H1 (cell line): ENCODE measurements at regions not wholly inside any gene's neighbourhood (a gene's known extent, or its start where the extent isn't known, plus 50 kb on each side); places are given as distances from the start of the nearest gene placed in this dataset.

Experiments used
- CTCF ChIA-PET: fragments of 300-600 bp; sonication (Branson Sonifier 250); formaldehyde crosslinking; loops from one replicate; lab custom pipeline; 2021; ENCODE audit not compliant: partially characterized antibody; lab: Charles Lee
- POLR2A ChIA-PET: fragments of 300-600 bp; sonication (Branson Sonifier 250); formaldehyde crosslinking; loops from one replicate; lab custom pipeline; 2021; ENCODE audit warnings: inconsistent platforms; ENCODE audit not compliant: partially characterized antibody; lab: Charles Lee
- DNase-seq, 2 experiments: peaks; one replicate each; pipeline versions ENCODE4 v3.0.0 to v3.0.0-alpha.2; 2010 to 2022; ENCODE audit warnings: low spot score in 2 of 2, low read depth in 1 of 2, mixed read lengths in 1 of 2
- FAIRE-seq: peaks from 2 replicates; lab custom pipeline; 2011; peaks lifted over from hg19 to GRCh38; lab: Jason Lieb, UNC
- H2AFZ ChIP-seq: 2 replicates; pipeline ENCODE4 v1.8.1; 2012; ENCODE audit warnings: low read length, inconsistent platforms
- H2AK5ac ChIP-seq: 2 replicates; pipeline ENCODE4 v1.6.1; 2013; ENCODE audit warnings: low read depth, low read length
- H2BK120ac ChIP-seq: replicated peaks from 2 replicates; pipeline ENCODE3; 2013; ENCODE audit warnings: low read depth, low read length, inconsistent platforms
- H2BK12ac ChIP-seq: 2 replicates; pipeline ENCODE4 v1.6.1; 2013; ENCODE audit warnings: low read depth, low read length
- H2BK15ac ChIP-seq: 2 replicates; pipeline ENCODE4 v1.6.1; 2013; ENCODE audit warnings: low read length
- H2BK20ac ChIP-seq: 2 replicates; pipeline ENCODE4 v1.6.1; 2013; ENCODE audit warnings: low read length
- H2BK5ac ChIP-seq: 2 replicates; pipeline ENCODE4 v1.6.1; 2013; ENCODE audit warnings: low read depth, low read length
- H3K14ac ChIP-seq: 2 replicates; pipeline ENCODE4 v1.6.1; 2013; ENCODE audit warnings: inconsistent platforms; ENCODE audit not compliant: insufficient read length
- H3K18ac ChIP-seq: 2 replicates; pipeline ENCODE4 v1.6.1; 2013; ENCODE audit warnings: low read length; ENCODE audit errors: extremely low read depth
- H3K23ac ChIP-seq: 2 replicates; pipeline ENCODE4 v1.6.1; 2013; ENCODE audit warnings: inconsistent platforms; ENCODE audit not compliant: insufficient read length
- H3K23me2 ChIP-seq: 2 replicates; pipeline ENCODE4 v1.6.1; 2013; ENCODE audit warnings: low read depth, low read length
- H3K27ac ChIP-seq: 2 replicates; pipeline ENCODE4 v1.6.1; 2011; ENCODE audit warnings: low read depth, low read length, inconsistent platforms
- H3K27me3 ChIP-seq, 4 experiments: replicated peaks in 1 of 4; 1 replicate in 1 of 4; 2 replicates in 3 of 4; pipeline versions ENCODE4 v1.6.1 to v1.8.1; 2011 to 2013; ENCODE audit warnings: low read length in 3 of 4, mild to moderate bottlenecking in 3 of 4, inconsistent platforms in 2 of 4, mixed read lengths in 2 of 4, moderate library complexity in 1 of 4; ENCODE audit not compliant: control insufficient read depth in 3 of 4, insufficient read depth in 3 of 4; ENCODE audit errors: extremely low read depth in 1 of 4
- H3K36me3 ChIP-seq, 4 experiments: 2 replicates each; pipeline versions ENCODE4 v1.6.1 to v1.8.1; 2011 to 2013; ENCODE audit warnings: mild to moderate bottlenecking in 4 of 4, low read length in 3 of 4, moderate library complexity in 2 of 4, control low read depth in 1 of 4, inconsistent platforms in 1 of 4; ENCODE audit not compliant: insufficient read depth in 4 of 4, control insufficient read depth in 2 of 4
- H3K4ac ChIP-seq: replicated peaks from 2 replicates; pipeline ENCODE3; 2013; ENCODE audit warnings: low read length, low read depth, mixed read lengths, inconsistent platforms; ENCODE audit not compliant: insufficient read length
- H3K4me1 ChIP-seq, 4 experiments: replicated peaks in 1 of 4; 1 replicate in 1 of 4; 2 replicates in 3 of 4; pipeline versions ENCODE4 v1.6.1 to v1.8.1; 2011 to 2013; ENCODE audit warnings: low read length in 3 of 4, inconsistent platforms in 2 of 4, mixed read lengths in 1 of 4; ENCODE audit not compliant: insufficient read depth in 4 of 4, control insufficient read depth in 3 of 4
- H3K4me2 ChIP-seq, 2 experiments: 2 replicates each; pipeline versions ENCODE4 v1.6.1 to v1.8.1; 2011 to 2013; ENCODE audit warnings: low read depth in 2 of 2, low read length in 2 of 2, control low read depth in 1 of 2, inconsistent platforms in 1 of 2, mild to moderate bottlenecking in 1 of 2; ENCODE audit not compliant: insufficient read depth in 1 of 2
- H3K4me3 ChIP-seq, 4 experiments: fragments of 200-600, 300-600 bp in 1 of 4; sonication (generic), shearing (Covaris generic), sonication (Bioruptor Twin) in 1 of 4; 2 replicates each; pipeline versions ENCODE4 v1.5.1 to v1.8.1; 2011 to 2016; ENCODE audit warnings: low read length in 4 of 4, low read depth in 3 of 4, control low read depth in 2 of 4, inconsistent platforms in 2 of 4, mild to moderate bottlenecking in 2 of 4, mixed read lengths in 1 of 4, moderate library complexity in 1 of 4; ENCODE audit not compliant: insufficient read depth in 2 of 4; ENCODE audit errors: extremely low read depth in 1 of 4
- H3K56ac ChIP-seq: replicated peaks from 2 replicates; pipeline ENCODE3; 2013; ENCODE audit warnings: low read depth, mild to moderate bottlenecking, mixed read lengths, low read length, inconsistent platforms; ENCODE audit not compliant: insufficient read length
- H3K79me1 ChIP-seq: 2 replicates; pipeline ENCODE4 v1.6.1; 2013; ENCODE audit warnings: low read depth, low read length, control low read depth
- H3K79me2 ChIP-seq, 2 experiments: 2 replicates each; pipeline versions ENCODE4 v1.6.1 to v1.8.1; 2012 to 2013; ENCODE audit warnings: low read length in 2 of 2, mild to moderate bottlenecking in 2 of 2, inconsistent platforms in 1 of 2; ENCODE audit not compliant: insufficient read depth in 2 of 2, control insufficient read depth in 1 of 2
- H3K9ac ChIP-seq, 4 experiments: replicated peaks in 1 of 4; 1 replicate in 1 of 4; 2 replicates in 3 of 4; pipeline versions ENCODE4 v1.6.1 to v1.8.1; 2011 to 2013; ENCODE audit warnings: low read depth in 3 of 4, low read length in 3 of 4, control low read depth in 2 of 4, mild to moderate bottlenecking in 2 of 4, moderate library complexity in 2 of 4, inconsistent platforms in 1 of 4; ENCODE audit errors: extremely low read depth in 1 of 4
- H3K9me3 ChIP-seq, 2 experiments: 2 replicates each; pipeline versions ENCODE4 v1.6.1 to v1.8.1; 2012 to 2013; ENCODE audit warnings: mild to moderate bottlenecking in 2 of 2, moderate library complexity in 2 of 2, control low read depth in 1 of 2, inconsistent platforms in 1 of 2, low read depth in 1 of 2, low read length in 1 of 2, mixed read lengths in 1 of 2; ENCODE audit not compliant: insufficient read depth in 2 of 2
- H4K20me1 ChIP-seq, 2 experiments: replicated peaks in 1 of 2; 2 replicates each; pipeline versions ENCODE3 to v1.8.1; 2011 to 2013; ENCODE audit warnings: inconsistent platforms in 2 of 2, low read length in 2 of 2, mild to moderate bottlenecking in 1 of 2; ENCODE audit not compliant: insufficient read depth in 2 of 2, control insufficient read depth in 1 of 2
- H4K5ac ChIP-seq: 2 replicates; pipeline ENCODE4 v1.6.1; 2013; ENCODE audit warnings: low read length, low read depth, mixed read lengths, inconsistent platforms; ENCODE audit not compliant: insufficient read length
- H4K8ac ChIP-seq: 2 replicates; pipeline ENCODE4 v1.8.0; 2013; ENCODE audit warnings: mild to moderate bottlenecking, moderate library complexity, low read length, inconsistent platforms; ENCODE audit not compliant: insufficient read depth; ENCODE audit errors: extremely low read depth
- H4K91ac ChIP-seq: replicated peaks from 2 replicates; pipeline ENCODE3; 2013; ENCODE audit warnings: low read length, mixed read lengths, inconsistent platforms; ENCODE audit not compliant: insufficient read length
- EGR1 ChIP-seq: IDR thresholded peaks from 2 replicates; pipeline ENCODE4 v1.6.1; 2011; ENCODE audit warnings: low read depth, low read length, borderline replicate concordance
- KDM1A ChIP-seq: fragments of 200-600, 300-600 bp; sonication (generic); IDR thresholded peaks from 2 replicates; pipeline ENCODE4 v1.7.1; 2016; ENCODE audit warnings: mild to moderate bottlenecking, low read length, borderline replicate concordance
- RXRA ChIP-seq: IDR thresholded peaks from 2 replicates; pipeline ENCODE4 v1.6.1; 2011; ENCODE audit warnings: low read depth, mild to moderate bottlenecking, low read length, moderate library complexity; ENCODE audit not compliant: insufficient read depth
- TEAD4 ChIP-seq: IDR thresholded peaks from 2 replicates; pipeline ENCODE4 v1.6.1; 2012; ENCODE audit warnings: low read depth, low read length, inconsistent platforms, mixed read lengths
- WGBS, 2 experiments: shearing (Covaris generic) in 1 of 2; methylation state at CpG; one replicate each; pipeline versions ENCODE4 v1.1.6 to v1.1.7; 2013 to 2015; ENCODE audit warnings: low lambda C conversion rate in 2 of 2, mixed read lengths in 2 of 2, inconsistent platforms in 1 of 2, low coverage in 1 of 2, missing lambda C conversion rate in 1 of 2; ENCODE audit not compliant: insufficient replicate concordance in 2 of 2, insufficient coverage in 1 of 2, insufficient read length in 1 of 2; ENCODE audit errors: extremely low coverage in 1 of 2, missing lambda C conversion rate in 1 of 2; 5-methylcytosine and 5-hydroxymethylcytosine counted together
- TF ChIP-seq, protein P1 (sequence below): IDR thresholded peaks from 2 replicates; pipeline ENCODE4 v1.6.1; 2011; ENCODE audit warnings: low read length, improper control_type of control experiment

DNA sequence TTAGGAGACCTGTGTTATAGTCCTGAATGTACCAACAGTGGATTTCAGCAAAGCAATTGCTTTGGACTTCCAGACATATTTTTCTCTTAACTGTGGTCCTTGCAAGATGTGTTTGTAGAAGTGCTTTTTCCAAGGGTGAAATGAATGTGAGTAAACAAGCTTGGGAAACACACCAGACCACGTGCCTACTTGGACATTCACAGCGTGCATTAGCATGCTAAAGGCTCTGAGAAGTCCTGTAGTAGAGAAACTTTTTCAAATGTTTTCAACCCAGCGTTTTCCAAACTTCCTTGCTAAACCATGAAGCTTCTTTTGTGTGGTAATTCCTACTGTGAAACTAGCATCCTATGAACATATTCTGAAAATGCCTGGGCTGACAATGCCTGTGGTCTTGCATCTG is 91.2 kb upstream of the DBX1 start:
- no peaks in the 10 kb centered on the region for H3K36me3 ChIP-seq
- no peak overlapping the region for H3K4me3 ChIP-seq
- no peak overlapping the region for H2AK5ac ChIP-seq
- H3K79me1 ChIP-seq = no peaks in the 10 kb centered on the region
- POLR2A ChIA-PET = no interaction called here
- H3K27me3 ChIP-seq = peaks cover 0 to 3% (median 2%) of the 10 kb centered on the region in 4 experiments; a peak in 2 of 7 replicates
- no peaks in the 10 kb centered on the region for H3K79me2 ChIP-seq
- no peak overlapping the region for H2AFZ ChIP-seq
- no peak overlapping the region for H4K91ac ChIP-seq
- H4K5ac ChIP-seq = no peak overlapping the region
- TF ChIP-seq EGR1 (no peak), TEAD4 (no peak), RXRA (no peak), KDM1A (no peak)
- TF ChIP-seq, protein P1, sequence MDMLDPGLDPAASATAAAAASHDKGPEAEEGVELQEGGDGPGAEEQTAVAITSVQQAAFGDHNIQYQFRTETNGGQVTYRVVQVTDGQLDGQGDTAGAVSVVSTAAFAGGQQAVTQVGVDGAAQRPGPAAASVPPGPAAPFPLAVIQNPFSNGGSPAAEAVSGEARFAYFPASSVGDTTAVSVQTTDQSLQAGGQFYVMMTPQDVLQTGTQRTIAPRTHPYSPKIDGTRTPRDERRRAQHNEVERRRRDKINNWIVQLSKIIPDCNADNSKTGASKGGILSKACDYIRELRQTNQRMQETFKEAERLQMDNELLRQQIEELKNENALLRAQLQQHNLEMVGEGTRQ = no peak
- WGBS, 2 experiments = 67% methylated on average over 3 of the region's 3 CpGs; no CpG with 5 or more reads in 1 of the 2 experiments
- H3K18ac ChIP-seq = no peak overlapping the region
- no peak overlapping the region for H3K14ac ChIP-seq
- H2BK15ac ChIP-seq = no peak overlapping the region
- no peak overlapping the region for H3K9ac ChIP-seq
- no peak overlapping the region for H3K56ac ChIP-seq
- H3K23me2 ChIP-seq = no peaks in the 10 kb centered on the region
- no peaks in the 10 kb centered on the region for H4K20me1 ChIP-seq
- no peak overlapping the region for H2BK20ac ChIP-seq
- CTCF ChIA-PET = no interaction called here
- no peak overlapping the region for H4K8ac ChIP-seq
- peaks cover 2 to 8% (median 5%) of the 10 kb centered on the region in 4 experiments; a peak in 4 of 7 replicates for H3K4me1 ChIP-seq
- FAIRE-seq (no peak), DNase-seq (no peak)
- no peak overlapping the region for H2BK5ac ChIP-seq
- H3K27ac ChIP-seq = no peak overlapping the region
- no peaks in the 10 kb centered on the region for H3K9me3 ChIP-seq
- H2BK120ac ChIP-seq = no peak overlapping the region
- no peak overlapping the region for H3K4ac ChIP-seq
- H3K4me2 ChIP-seq = no peak overlapping the region
- no peak overlapping the region for H2BK12ac ChIP-seq
- H3K23ac ChIP-seq = no peak overlapping the region
